Upper lobe of left lung (tissue), 6 donors: ENCODE measurements at regions not wholly inside any gene's neighbourhood (a gene's known extent, or its start where the extent isn't known, plus 50 kb on each side); places are given as distances from the start of the nearest gene placed in this dataset.

ENCODE experiments used
- ATAC-seq, 2 donors: fragments of 200-7000 bp; cut with Tn5 transposase; one replicate each; pipeline ENCODE4 v1.9.1; 2022; ENCODE audit warnings: mild to moderate bottlenecking in 2 of 2, moderate library complexity in 2 of 2; ENCODE audit not compliant: low FRiP score in 2 of 2
- DNase-seq, 2 donors: peaks; one replicate each; pipeline ENCODE4 v3.0.0-alpha.2; 2019 to 2020
- H3K27ac ChIP-seq, 4 donors: fragments of 200-600 bp; sonication (generic); one replicate each; pipeline ENCODE4 v1.5.1; 2016 to 2019
- H3K27me3 ChIP-seq, 4 donors: fragments of 200-600 bp; sonication (generic); one replicate each; pipeline ENCODE4 v1.5.1; 2017 to 2019
- H3K36me3 ChIP-seq, 4 donors: fragments of 200-600 bp; sonication (generic); one replicate each; pipeline ENCODE4 v1.5.1; 2016 to 2019
- H3K4me1 ChIP-seq, 4 donors: fragments of 200-600 bp; sonication (generic); one replicate each; pipeline ENCODE4 v1.5.1; 2018 to 2019
- H3K4me3 ChIP-seq, 4 donors: fragments of 200-600 bp; sonication (generic); one replicate each; pipeline ENCODE4 v1.5.1; 2017 to 2019; ENCODE audit warnings: mild to moderate bottlenecking in 2 of 4, moderate library complexity in 1 of 4
- H3K9me3 ChIP-seq, 4 donors: fragments of 200-600 bp; sonication (generic); one replicate each; pipeline ENCODE4 v1.5.1; 2018 to 2019
- EP300 ChIP-seq, 4 donors: sonication (generic); formaldehyde crosslinking; IDR thresholded peaks; one replicate each; pipeline ENCODE4 v1.5.1; 2017; ENCODE audit warnings: antibody characterized with exemption in 4 of 4, control low read depth in 2 of 4
- POLR2A ChIP-seq, 4 donors: fragments of 450-650 bp; IDR thresholded peaks; one replicate each; pipeline ENCODE4 v1.5.1; 2016 to 2017; ENCODE audit warnings: antibody characterized with exemption in 4 of 4, mild to moderate bottlenecking in 2 of 4
- POLR2AphosphoS5 ChIP-seq, 2 donors: sonication (generic); formaldehyde crosslinking; IDR thresholded peaks; one replicate each; pipeline ENCODE4 v1.5.1; 2017; ENCODE audit warnings: antibody characterized with exemption in 2 of 2
- WGBS, 2 donors: methylation state at CpG; one replicate each; pipeline ENCODE4 v1.1.5; 2017 to 2018; 5-methylcytosine and 5-hydroxymethylcytosine counted together
- TF ChIP-seq, protein P1 (sequence below), 6 experiments: fragments of 450-650 bp in 4 of 6; fragments of 200-600 bp in 2 of 6; sonication (generic) in 2 of 6; IDR thresholded peaks; one replicate each; pipeline ENCODE4 v1.5.1; 2016 to 2019; ENCODE audit warnings: antibody characterized with exemption in 6 of 6
- donor health status: DM: no; HTN: no; CAD: no; lungs with moderate emphysema.
- donor health status: DM: no; HTN: yes; CAD: no; lungs with severe emphysema.

DNA sequence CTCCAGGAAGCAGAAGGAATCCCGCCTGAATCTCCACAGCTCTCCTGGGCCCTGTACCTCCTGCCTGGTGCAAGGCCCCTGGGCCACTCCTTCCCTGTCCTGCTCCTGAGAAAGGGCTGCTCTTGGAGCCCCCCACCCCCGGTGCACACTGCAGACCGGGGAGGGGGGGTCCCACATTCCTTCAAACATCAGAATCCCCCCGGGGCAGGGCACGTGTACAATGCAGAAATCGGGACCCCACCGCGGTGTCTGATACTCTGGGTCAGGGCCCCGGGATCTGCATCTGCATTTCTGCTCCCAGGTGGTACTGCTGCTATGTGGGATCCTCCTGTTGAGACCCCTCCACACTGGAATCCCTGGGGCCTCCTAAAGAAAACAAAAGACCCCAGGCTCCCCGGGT, 99.5 kb upstream of the GSE1 start:
- H3K4me1 ChIP-seq, result peaks cover 25 to 34% (median 29%) of the 10 kb centered on the region in 4 donors
- no peaks in the 10 kb centered on the region for H3K9me3 ChIP-seq
- no peaks in the 10 kb centered on the region for H3K36me3 ChIP-seq
- DNase-seq (no peak), ATAC-seq (no peak)
- TF ChIP-seq, protein P1, sequence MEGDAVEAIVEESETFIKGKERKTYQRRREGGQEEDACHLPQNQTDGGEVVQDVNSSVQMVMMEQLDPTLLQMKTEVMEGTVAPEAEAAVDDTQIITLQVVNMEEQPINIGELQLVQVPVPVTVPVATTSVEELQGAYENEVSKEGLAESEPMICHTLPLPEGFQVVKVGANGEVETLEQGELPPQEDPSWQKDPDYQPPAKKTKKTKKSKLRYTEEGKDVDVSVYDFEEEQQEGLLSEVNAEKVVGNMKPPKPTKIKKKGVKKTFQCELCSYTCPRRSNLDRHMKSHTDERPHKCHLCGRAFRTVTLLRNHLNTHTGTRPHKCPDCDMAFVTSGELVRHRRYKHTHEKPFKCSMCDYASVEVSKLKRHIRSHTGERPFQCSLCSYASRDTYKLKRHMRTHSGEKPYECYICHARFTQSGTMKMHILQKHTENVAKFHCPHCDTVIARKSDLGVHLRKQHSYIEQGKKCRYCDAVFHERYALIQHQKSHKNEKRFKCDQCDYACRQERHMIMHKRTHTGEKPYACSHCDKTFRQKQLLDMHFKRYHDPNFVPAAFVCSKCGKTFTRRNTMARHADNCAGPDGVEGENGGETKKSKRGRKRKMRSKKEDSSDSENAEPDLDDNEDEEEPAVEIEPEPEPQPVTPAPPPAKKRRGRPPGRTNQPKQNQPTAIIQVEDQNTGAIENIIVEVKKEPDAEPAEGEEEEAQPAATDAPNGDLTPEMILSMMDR (IDR thresholded peaks at IDR 0.05), result no peak
- no peak for TF ChIP-seq POLR2A (IDR thresholded peaks at IDR 0.05)
- no peak overlapping the region for H3K4me3 ChIP-seq
- H3K27me3 ChIP-seq, result no peaks in the 10 kb centered on the region
- 85 to 89% methylated on average over 8 to 10 of the region's 10 CpGs for WGBS, 2 donors
- peak overlapping the region in 3 of 4 donors; percentile 63 to 88 (median 83) for H3K27ac ChIP-seq

DNA sequence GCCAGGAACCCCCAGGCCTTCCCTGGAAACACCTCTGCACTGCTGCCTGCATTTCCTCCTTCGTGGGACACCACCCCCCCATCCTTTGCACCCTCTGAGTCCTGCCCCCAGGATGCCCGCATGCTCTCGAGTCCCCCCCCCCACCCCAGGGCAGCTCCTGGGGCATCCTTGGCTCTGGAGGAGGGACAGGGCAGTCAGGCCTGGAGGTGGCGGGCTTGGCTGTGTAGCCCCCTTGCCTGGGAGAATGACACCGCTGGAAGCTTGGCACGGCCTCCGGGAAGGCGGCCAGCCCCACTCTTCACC, 98.9 kb upstream of the GSE1 start:
- Histone ChIP-seq H3K4me3 (no peak overlapping the region), H3K9me3 (no peaks in the 10 kb centered on the region), H3K4me1 (peaks cover 25 to 34% (median 29%) of the 10 kb centered on the region in 4 donors), H3K36me3 (no peaks in the 10 kb centered on the region), H3K27ac (peak overlapping the region; percentile 63 to 88 (median 82)), H3K27me3 (no peaks in the 10 kb centered on the region)
- DNase-seq (peak in 1 of 2 donors; percentile 89), ATAC-seq (no peak)
- TF ChIP-seq EP300 (IDR thresholded peaks at IDR 0.05) (no peak), POLR2AphosphoS5 (IDR thresholded peaks at IDR 0.05) (no peak), POLR2A (IDR thresholded peaks at IDR 0.05) (no peak)
- TF ChIP-seq, protein P1 (IDR thresholded peaks at IDR 0.05), result no peak
- 0 to 42% methylated on average over 2 to 7 of the region's 8 CpGs for WGBS, 2 donors

DNA sequence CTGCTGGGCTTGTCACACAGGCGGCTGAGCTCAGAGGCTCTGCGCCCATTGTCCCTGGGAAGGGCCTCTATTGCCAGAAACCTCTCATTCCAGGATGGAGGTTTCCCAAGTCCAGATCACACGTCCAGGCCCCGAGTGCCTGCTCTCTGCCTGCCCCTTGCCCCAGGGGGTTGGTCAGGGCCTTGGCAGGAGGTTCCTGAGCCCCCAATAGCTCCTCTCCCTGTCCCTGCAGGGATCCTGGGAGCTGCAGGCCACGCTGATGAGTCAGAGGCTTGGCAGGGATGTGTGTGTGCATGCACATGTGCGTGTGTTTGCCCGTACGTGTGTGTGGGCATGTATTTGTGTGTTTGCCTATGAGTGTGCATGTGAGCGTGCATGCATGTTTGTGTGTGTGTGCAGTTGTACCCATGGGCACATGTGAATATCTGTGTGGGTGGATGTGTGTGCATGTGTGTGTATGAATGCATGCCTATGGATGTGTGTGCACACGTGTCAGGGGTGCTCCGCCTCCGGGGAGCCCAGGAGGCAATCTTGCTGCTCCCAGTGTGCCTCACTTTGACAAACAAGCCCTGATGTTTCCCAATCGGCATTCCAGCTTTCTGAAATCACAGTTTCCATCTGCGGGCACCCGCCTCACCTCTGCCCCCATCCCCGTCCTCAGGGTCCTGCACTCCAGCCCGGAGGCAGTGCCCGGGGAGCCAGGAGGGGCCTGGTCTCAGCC, 98.4 kb upstream of the GSE1 start:
- Histone ChIP-seq H3K4me3 (no peak overlapping the region), H3K36me3 (no peaks in the 10 kb centered on the region), H3K9me3 (no peaks in the 10 kb centered on the region), H3K27ac (peak overlapping the region; percentile 82 to 89 (median 86)), H3K27me3 (no peaks in the 10 kb centered on the region), H3K4me1 (peaks cover 25 to 34% (median 29%) of the 10 kb centered on the region in 4 donors)
- ATAC-seq (peak; percentile 61 to 88), DNase-seq (peak in 1 of 2 donors; percentile 83)
- WGBS, 2 donors, result 45 to 49% methylated on average over 12 to 17 of the region's 18 CpGs
- peak in 1 of 4 donors; percentile 44 for TF ChIP-seq EP300 (IDR thresholded peaks at IDR 0.05)
- TF ChIP-seq, protein P1 (IDR thresholded peaks at IDR 0.05), result no peak
- TF ChIP-seq POLR2A (IDR thresholded peaks at IDR 0.05), result peak in 1 of 4 donors; percentile 10
- TF ChIP-seq POLR2AphosphoS5 (IDR thresholded peaks at IDR 0.05), result peak; percentile 9 to 52

DNA sequence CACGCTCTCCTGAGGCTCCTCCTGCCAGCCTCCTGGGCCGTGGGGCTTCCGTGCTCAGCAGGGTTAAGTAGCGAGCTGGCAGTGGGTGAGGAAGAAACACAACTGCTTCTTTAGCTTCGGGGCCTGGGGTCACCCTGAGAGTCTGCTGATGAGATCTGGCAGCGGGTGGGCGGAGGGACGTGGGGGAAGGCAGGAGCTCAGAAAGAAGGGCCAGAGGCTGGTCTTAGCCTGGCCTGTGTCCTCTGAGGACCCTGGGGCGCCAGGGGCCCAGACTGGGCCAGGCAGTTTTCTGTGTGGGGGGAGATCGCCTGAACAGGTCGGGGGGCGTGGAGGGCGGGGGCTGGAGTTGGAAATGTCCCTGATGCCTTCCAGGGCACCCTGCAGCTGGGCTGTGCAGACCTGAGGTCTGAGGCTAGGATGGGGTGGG, 97.8 kb upstream of the GSE1 start:
- peaks cover 25 to 34% (median 32%) of the 10 kb centered on the region in 4 donors for H3K4me1 ChIP-seq
- H3K27me3 ChIP-seq, result no peaks in the 10 kb centered on the region
- ATAC-seq (peak in 1 of 2 donors; percentile 4), DNase-seq (no peak)
- TF ChIP-seq EP300 (IDR thresholded peaks at IDR 0.05) (no peak), POLR2A (IDR thresholded peaks at IDR 0.05) (peak in 2 of 4 donors; percentile 21 to 50), POLR2AphosphoS5 (IDR thresholded peaks at IDR 0.05) (no peak)
- TF ChIP-seq, protein P1 (IDR thresholded peaks at IDR 0.05), result no peak
- H3K36me3 ChIP-seq, result no peaks in the 10 kb centered on the region
- H3K27ac ChIP-seq, result peak overlapping the region; percentile 82 to 89 (median 86)
- no peaks in the 10 kb centered on the region for H3K9me3 ChIP-seq
- H3K4me3 ChIP-seq, result no peak overlapping the region
- 60 to 65% methylated on average over 9 to 11 of the region's 13 CpGs for WGBS, 2 donors
